ENCODE measurements at regions not wholly inside any gene's neighbourhood (a gene's known extent, or its start where the extent isn't known, plus 50 kb on each side); places are given as distances from the start of the nearest gene placed in this dataset.

GRCh38 chr7:81264116-81264515, 345.3 kb upstream of the SEMA3C start (continued):
- no peak for TF ChIP-seq ZNF425 (CRISPR knock-in tag; conservative IDR thresholded peaks at IDR 0.05)
- no peak for TF ChIP-seq ZNF232 (CRISPR knock-in tag; IDR thresholded peaks at IDR 0.05)
- TF ChIP-seq CREB1 (CRISPR knock-in tag; IDR thresholded peaks at IDR 0.05), result no peak
- no peak for TF ChIP-seq CTCF (IDR thresholded peaks at IDR 0.05)

- H3K36me3 Mint-ChIP-seq, result peaks cover 13% of the 10 kb centered on the region
- H3K9me3 Mint-ChIP-seq, result peaks cover 43% of the 10 kb centered on the region
- H3K27me3 Mint-ChIP-seq (ENCODE audit: low read depth), result no peaks in the 10 kb centered on the region
- ChIA-PET CTCF (no interaction called here), POLR2A (no interaction called here)
- H3K27ac Mint-ChIP-seq, result no peak overlapping the region
- ATAC-seq (no peak), DNase-seq (ENCODE audit: low spot score) (no peak)
- no peak overlapping the region for H3K4me3 Mint-ChIP-seq
- TF ChIP-seq ZNF121 (CRISPR knock-in tag; IDR thresholded peaks at IDR 0.05) (no peak), ZNF281 (CRISPR knock-in tag; IDR thresholded peaks at IDR 0.05) (no peak), ZSCAN18 (CRISPR knock-in tag; IDR thresholded peaks at IDR 0.05) (no peak), ZNF317 (CRISPR knock-in tag; IDR thresholded peaks at IDR 0.05; ENCODE audit: borderline replicate concordance, low read depth) (peak; percentile 86; the same call in 1 of the 2 replicates)
- H3K4me1 Mint-ChIP-seq, result no peaks in the 10 kb centered on the region
Measured at GRCh38 chr7:81260152-81260551, 341.3 kb upstream of the SEMA3C start.

- POLR2A ChIA-PET, result no interaction called here
- peaks cover 13% of the 10 kb centered on the region for H3K36me3 Mint-ChIP-seq
Measured at GRCh38 chr7:81256991-81257390, 338.1 kb upstream of the SEMA3C start.

More at GRCh38 chr7:81256991-81257390, 338.1 kb upstream of the SEMA3C start:
- peak; percentile 85 for ATAC-seq
- Mint-ChIP-seq H3K27me3 (ENCODE audit: low read depth) (no peaks in the 10 kb centered on the region), H3K4me1 (peaks cover 1% of the 10 kb centered on the region), H3K4me3 (no peak overlapping the region), H3K9me3 (peaks cover 28% of the 10 kb centered on the region), H3K27ac (no peak overlapping the region)
- no peak for TF ChIP-seq ZNF281 (CRISPR knock-in tag; IDR thresholded peaks at IDR 0.05)
- CTCF ChIA-PET, result interaction anchor here (0.6 to 1.2 kb wide), 4 partner anchors 337 to 559 kb away, joined by 3 to 6 read pairs (median 4); no protein-coding TSS in a partner anchor
- DNase-seq (ENCODE audit: low spot score), result peak; percentile 44
